GM18867 (cell line): ENCODE measurements at regions not wholly inside any gene's neighbourhood (a gene's known extent, or its start where the extent isn't known, plus 50 kb on each side); places are given as distances from the start of the nearest gene placed in this dataset.

ENCODE experiments used
- ATAC-seq: cut with Tn5 transposase; IDR thresholded peaks from one replicate; pipeline ENCODE4 v1.9.1; 2021; ENCODE audit warnings: mild to moderate bottlenecking, moderate library complexity; ENCODE audit not compliant: unreplicated experiment

- no peak for ATAC-seq
Observed at GRCh38 chr1:234746798-234747196, 136.8 kb upstream of the IRF2BP2 start.

GRCh38 chr1:234745844-234746797 lies 136.1 kb upstream of the IRF2BP2 start:
- ATAC-seq, result no peak

GRCh38 chr1:234745276-234745675 lies 135.3 kb upstream of the IRF2BP2 start:
- no peak for ATAC-seq

GRCh38 chr1:234743791-234744611 lies 134.0 kb upstream of the IRF2BP2 start:
- no peak for ATAC-seq

- no peak for ATAC-seq
Observed at GRCh38 chr1:234742622-234743021, 132.6 kb upstream of the IRF2BP2 start.

GRCh38 chr1:234737967-234738314 lies 128.0 kb upstream of the IRF2BP2 start:
- ATAC-seq, result no peak

- no peak for ATAC-seq
Observed at GRCh38 chr1:234735916-234736315, 125.9 kb upstream of the IRF2BP2 start.

- ATAC-seq, result no peak
Observed at GRCh38 chr1:234735476-234735875, 125.5 kb upstream of the IRF2BP2 start.

GRCh38 chr1:234734869-234735268 lies 124.9 kb upstream of the IRF2BP2 start:
- no peak for ATAC-seq

- ATAC-seq, result no peak
Observed at GRCh38 chr1:234734412-234734835, 124.4 kb upstream of the IRF2BP2 start.

GRCh38 chr1:234733427-234733826 lies 123.4 kb upstream of the IRF2BP2 start:
- no peak for ATAC-seq

- no peak for ATAC-seq
Observed at GRCh38 chr1:234732671-234733390, 122.9 kb upstream of the IRF2BP2 start.

GRCh38 chr1:234732260-234732659 lies 122.3 kb upstream of the IRF2BP2 start:
- no peak for ATAC-seq

GRCh38 chr1:234731569-234732085 lies 121.6 kb upstream of the IRF2BP2 start:
- no peak for ATAC-seq

GRCh38 chr1:234730770-234731568 lies 121.0 kb upstream of the IRF2BP2 start:
- peak; percentile 41 for ATAC-seq

GRCh38 chr1:234730475-234730769 lies 120.4 kb upstream of the IRF2BP2 start:
- no peak for ATAC-seq

GRCh38 chr1:234729561-234730474 lies 119.8 kb upstream of the IRF2BP2 start:
- no peak for ATAC-seq

- ATAC-seq, result no peak
Observed at GRCh38 chr1:234728740-234729139, 118.8 kb upstream of the IRF2BP2 start.
